ENCODE measurements at regions not wholly inside any gene's neighbourhood (a gene's known extent, or its start where the extent isn't known, plus 50 kb on each side); places are given as distances from the start of the nearest gene placed in this dataset.

DNA sequence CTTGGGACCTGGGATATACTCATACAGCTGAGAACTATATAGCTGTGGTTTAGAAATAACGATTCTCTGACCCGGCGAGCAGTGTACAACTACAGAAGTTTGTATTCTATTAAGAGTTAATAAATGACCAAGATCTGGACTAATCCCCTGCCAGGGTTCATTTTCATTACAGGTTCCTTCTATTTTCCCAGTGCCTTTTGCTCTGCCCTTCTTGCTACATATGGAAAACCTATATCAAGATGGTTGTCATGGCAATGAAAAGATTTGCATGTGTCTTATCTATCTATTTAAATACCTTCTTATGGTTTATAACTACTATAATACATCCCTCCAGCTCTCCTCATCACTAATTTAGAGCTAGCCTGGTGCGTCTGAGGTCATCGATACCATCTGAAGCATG, 965.2 kb downstream of the BCL11A start:
- DNase-seq (ENCODE audit: low read depth, low spot score), result no peak

DNA sequence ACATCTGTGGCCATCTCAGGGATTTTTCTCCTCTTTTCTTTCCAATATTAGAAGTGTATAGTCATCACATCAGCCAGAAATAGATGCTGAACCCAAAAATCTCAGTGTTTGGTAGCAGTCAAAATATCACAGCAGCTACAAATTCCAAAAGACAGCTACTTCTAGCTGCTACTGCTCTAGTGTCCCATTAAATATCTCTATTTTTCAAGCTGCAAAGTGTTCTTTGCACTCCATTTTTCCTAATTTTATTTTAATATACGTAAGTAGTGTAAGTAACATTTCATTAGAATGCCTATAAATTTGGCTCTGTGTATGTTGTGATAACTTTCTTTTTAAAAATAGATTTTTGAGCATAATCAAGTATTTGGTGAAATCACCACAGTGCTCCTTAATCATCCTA, 967.3 kb downstream of the BCL11A start:
- no peak for DNase-seq (ENCODE audit: low read depth, low spot score)

GRCh38 chr2:59585655-59586054, 967.8 kb downstream of the BCL11A start:
- DNase-seq (ENCODE audit: low read depth, low spot score), result no peak

- DNase-seq (ENCODE audit: low read depth, low spot score), result peak; percentile 23
Measured at GRCh38 chr2:59584958-59585357, 968.5 kb downstream of the BCL11A start.

GRCh38 chr2:59583173-59583765, 970.2 kb downstream of the BCL11A start:
- DNase-seq (ENCODE audit: low read depth, low spot score), result no peak

- no peak for DNase-seq (ENCODE audit: low read depth, low spot score)
Measured at GRCh38 chr2:59578349-59578748, 975.1 kb downstream of the BCL11A start.

DNA sequence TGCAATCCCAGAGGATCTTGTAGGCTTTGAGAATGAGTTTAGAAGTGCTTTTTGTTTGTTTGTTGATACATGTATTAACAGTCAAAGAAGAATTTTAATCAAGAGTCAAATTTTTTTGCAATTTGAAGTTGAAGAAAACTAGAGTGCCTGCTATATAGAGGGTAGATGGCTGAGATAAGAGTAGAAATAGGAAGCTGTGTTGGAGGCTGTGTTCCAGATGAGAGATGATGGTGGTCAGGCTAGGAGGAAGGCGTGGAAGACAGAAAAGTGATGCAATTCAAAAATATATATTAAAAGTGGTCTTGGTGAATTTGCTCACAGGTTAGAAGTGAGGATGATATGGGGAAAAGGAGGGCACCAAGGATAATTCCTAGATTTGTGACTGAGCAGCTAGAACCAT, 978.3 kb downstream of the BCL11A start:
- no peak for DNase-seq (ENCODE audit: low read depth, low spot score)

GRCh38 chr2:59572227-59572626, 981.2 kb downstream of the BCL11A start:
- no peak for DNase-seq (ENCODE audit: low read depth, low spot score)

GRCh38 chr2:59570818-59571217, 982.6 kb downstream of the BCL11A start:
- DNase-seq (ENCODE audit: low read depth, low spot score), result no peak

- no peak for DNase-seq (ENCODE audit: low read depth, low spot score)
Measured at GRCh38 chr2:59569124-59569523, 984.3 kb downstream of the BCL11A start.

- no peak for DNase-seq (ENCODE audit: low read depth, low spot score)
Measured at GRCh38 chr2:59568461-59568860, 985.0 kb downstream of the BCL11A start.

GRCh38 chr2:59567151-59567550, 986.3 kb downstream of the BCL11A start:
- no peak for DNase-seq (ENCODE audit: low read depth, low spot score)

GRCh38 chr2:59566739-59567138, 986.7 kb downstream of the BCL11A start:
- no peak for DNase-seq (ENCODE audit: low read depth, low spot score)

- DNase-seq (ENCODE audit: low read depth, low spot score), result no peak
Measured at GRCh38 chr2:59561281-59561680, 992.2 kb downstream of the BCL11A start.

DNA sequence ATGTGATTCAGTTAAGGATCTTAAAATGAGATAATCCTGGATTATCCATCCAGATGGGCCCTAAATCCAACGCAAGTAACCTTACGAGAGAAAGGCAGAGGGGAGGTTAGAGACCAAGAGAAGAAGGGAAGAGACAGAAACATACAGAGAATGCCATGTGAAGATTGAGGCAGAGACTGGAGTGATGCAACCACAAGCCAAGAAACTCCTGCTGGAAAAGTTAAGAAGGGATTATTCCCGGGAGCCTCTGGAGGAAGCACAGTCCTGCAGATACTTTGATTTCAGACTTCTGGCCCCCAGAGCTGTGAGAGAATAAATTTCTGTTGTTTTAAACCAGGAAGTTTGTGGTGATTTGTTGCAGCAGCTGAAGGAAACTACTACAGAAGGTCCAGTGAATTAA, 992.7 kb downstream of the BCL11A start:
- DNase-seq (ENCODE audit: low read depth, low spot score), result no peak

DNA sequence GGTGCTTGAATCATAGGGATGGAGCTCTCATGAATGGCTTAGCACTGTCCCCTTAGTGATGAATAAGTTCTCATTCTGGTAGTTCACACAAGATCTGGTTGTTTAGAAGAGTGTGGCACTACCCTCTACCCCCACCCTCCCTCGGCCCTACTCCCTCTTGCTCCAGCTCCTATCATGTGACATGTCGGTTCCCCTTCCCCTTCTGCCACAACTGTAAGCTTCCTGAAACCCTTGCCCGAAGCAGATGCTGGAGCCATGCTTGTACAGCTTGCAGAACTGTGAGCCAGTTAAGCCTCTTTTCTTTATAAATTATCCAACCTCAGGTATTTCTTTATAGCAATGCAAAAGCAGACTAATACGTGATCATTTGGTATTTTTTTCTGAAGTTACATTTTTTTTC, 1012.6 kb downstream of the BCL11A start:
- DNase-seq (ENCODE audit: low read depth, low spot score), result no peak

GRCh38 chr2:59538398-59538911, 1015.0 kb downstream of the BCL11A start:
- no peak for DNase-seq (ENCODE audit: low read depth, low spot score)

DNA sequence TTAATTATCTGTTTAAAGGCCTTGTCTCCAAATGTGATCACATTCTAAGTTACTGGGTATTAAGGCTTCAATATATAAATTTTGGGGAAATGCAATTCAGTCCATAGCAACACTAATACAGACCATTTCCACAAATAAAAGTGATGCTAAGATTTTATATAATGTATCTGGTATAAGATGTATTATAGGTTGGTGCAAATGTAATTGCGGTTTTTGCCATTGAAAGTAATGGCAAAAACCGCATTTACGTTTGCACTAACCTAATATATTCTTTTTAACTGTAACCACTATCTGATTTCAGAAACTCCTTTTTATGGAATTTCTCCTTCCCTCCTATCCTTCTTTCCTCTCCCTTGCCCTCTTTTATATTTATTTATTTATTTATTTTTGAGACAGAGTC, 1020.6 kb downstream of the BCL11A start:
- DNase-seq (ENCODE audit: low read depth, low spot score), result no peak

DNA sequence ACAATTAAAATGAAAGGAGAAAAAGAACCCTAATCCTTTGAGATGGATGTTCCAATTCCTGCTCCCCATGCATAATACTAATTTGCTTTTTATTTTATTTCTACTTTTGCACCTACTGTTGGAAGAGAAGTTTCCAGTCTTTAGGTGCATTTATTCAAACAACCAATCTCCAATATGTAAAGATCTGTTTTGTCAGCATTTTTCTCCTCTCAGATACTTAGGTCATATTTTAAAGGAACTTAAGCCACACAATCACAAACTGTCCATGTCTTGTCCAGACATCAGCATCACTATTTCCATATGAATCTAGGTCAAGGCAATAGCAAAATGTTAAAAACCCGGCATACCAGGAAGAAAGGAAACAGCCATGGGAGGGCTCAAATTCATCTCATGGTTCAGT, 1023.2 kb downstream of the BCL11A start:
- no peak for DNase-seq (ENCODE audit: low read depth, low spot score)

- DNase-seq (ENCODE audit: low read depth, low spot score), result no peak
Measured at GRCh38 chr2:59529726-59530125, 1023.7 kb downstream of the BCL11A start.

- no peak for DNase-seq (ENCODE audit: low read depth, low spot score)
Measured at GRCh38 chr2:59528525-59528924, 1024.9 kb downstream of the BCL11A start.

GRCh38 chr2:59502981-59503380, 1050.5 kb downstream of the BCL11A start:
- DNase-seq (ENCODE audit: low read depth, low spot score), result no peak

GRCh38 chr2:59490994-59491393, 1062.5 kb downstream of the BCL11A start:
- no peak for DNase-seq (ENCODE audit: low read depth, low spot score)

DNA sequence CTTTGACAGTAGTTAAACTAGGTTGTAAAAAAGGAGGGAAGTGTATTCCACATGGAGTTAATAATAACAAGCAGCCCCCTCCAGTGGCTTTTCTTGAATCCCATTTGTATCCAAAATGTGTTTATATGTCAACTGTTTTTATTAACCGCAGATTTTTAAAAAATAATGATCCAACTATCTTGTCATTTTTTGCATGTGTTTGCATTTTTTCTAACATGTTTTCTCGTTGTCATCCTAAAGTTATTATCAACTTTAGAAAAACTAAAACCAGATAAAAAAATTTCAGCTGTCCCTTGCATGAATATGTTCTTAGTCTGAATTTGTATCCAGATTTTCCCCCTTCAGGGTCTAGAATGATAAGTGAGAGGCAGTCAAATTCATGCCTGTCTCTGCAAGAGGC, 1063.3 kb downstream of the BCL11A start:
- no peak for DNase-seq (ENCODE audit: low read depth, low spot score)

Measured in iPS DF 19.7 (cell line).